Adipocyte (in vitro differentiated cells): ENCODE measurements at regions not wholly inside any gene's neighbourhood (a gene's known extent, or its start where the extent isn't known, plus 50 kb on each side); places are given as distances from the start of the nearest gene placed in this dataset.

Experiments used
- DNase-seq: peaks from one replicate; pipeline ENCODE4 v3.0.0-alpha.2; 2015; ENCODE audit warnings: low read depth
- H3K27me3 ChIP-seq: replicated peaks from 2 replicates; pipeline ENCODE4 v1.7.0; 2013; ENCODE audit warnings: mild to moderate bottlenecking, low read length, moderate library complexity; ENCODE audit not compliant: control insufficient read depth, insufficient read depth
- H3K36me3 ChIP-seq: 2 replicates; pipeline ENCODE4 v1.7.0; 2013; ENCODE audit warnings: low read length, mild to moderate bottlenecking, moderate library complexity; ENCODE audit not compliant: control insufficient read depth, insufficient read depth, severe bottlenecking
- H3K4me1 ChIP-seq: 2 replicates; pipeline ENCODE4 v1.7.0; 2013; ENCODE audit warnings: mild to moderate bottlenecking, low read length, moderate library complexity; ENCODE audit not compliant: control insufficient read depth, insufficient read depth
- H3K4me3 ChIP-seq: 2 replicates; pipeline ENCODE4 v1.7.0; 2013; ENCODE audit warnings: mild to moderate bottlenecking, low read length, moderate library complexity
- H3K9ac ChIP-seq: 2 replicates; pipeline ENCODE4 v1.7.0; 2013; ENCODE audit warnings: mild to moderate bottlenecking, low read length, moderate library complexity
- H3K9me3 ChIP-seq: 2 replicates; pipeline ENCODE4 v1.7.0; 2013; ENCODE audit warnings: mild to moderate bottlenecking, low read length, moderate library complexity; ENCODE audit not compliant: control insufficient read depth

- no peaks in the 10 kb centered on the region for H3K27me3 ChIP-seq
- H3K36me3 ChIP-seq: no peaks in the 10 kb centered on the region
- H3K9ac ChIP-seq: no peak overlapping the region
- no peaks in the 10 kb centered on the region for H3K9me3 ChIP-seq
- H3K4me3 ChIP-seq: no peak overlapping the region
- no peak for DNase-seq
- H3K4me1 ChIP-seq: peaks cover 29% of the 10 kb centered on the region
Observed at GRCh38 chr2:64727013-64727767, 73.5 kb upstream of the SERTAD2 start.

- Histone ChIP-seq H3K4me3 (no peak overlapping the region), H3K36me3 (no peaks in the 10 kb centered on the region), H3K9me3 (no peaks in the 10 kb centered on the region), H3K9ac (no peak overlapping the region), H3K4me1 (peaks cover 26% of the 10 kb centered on the region), H3K27me3 (no peaks in the 10 kb centered on the region)
- no peak for DNase-seq
Observed at GRCh38 chr2:64727843-64728463, 74.2 kb upstream of the SERTAD2 start.

- no peaks in the 10 kb centered on the region for H3K27me3 ChIP-seq
Observed at GRCh38 chr2:64730551-64731262, 77.0 kb upstream of the SERTAD2 start.

GRCh38 chr2:64731263-64731643 lies 77.5 kb upstream of the SERTAD2 start:
- Histone ChIP-seq H3K9me3 (no peaks in the 10 kb centered on the region), H3K4me3 (peak overlapping the region; percentile 88), H3K27me3 (no peaks in the 10 kb centered on the region), H3K36me3 (no peaks in the 10 kb centered on the region), H3K4me1 (peaks cover 26% of the 10 kb centered on the region), H3K9ac (peak overlapping the region; percentile 90)
- DNase-seq: no peak

More at GRCh38 chr2:64730551-64731262, 77.0 kb upstream of the SERTAD2 start:
- Histone ChIP-seq H3K36me3 (no peaks in the 10 kb centered on the region), H3K4me3 (peak overlapping the region; percentile 88), H3K9me3 (no peaks in the 10 kb centered on the region), H3K4me1 (peaks cover 26% of the 10 kb centered on the region), H3K9ac (peak overlapping the region; percentile 90)
- peak; percentile 77 for DNase-seq

- peak overlapping the region; percentile 90 for H3K9ac ChIP-seq
- no peaks in the 10 kb centered on the region for H3K9me3 ChIP-seq
- H3K4me1 ChIP-seq: peaks cover 26% of the 10 kb centered on the region
- H3K4me3 ChIP-seq: peak overlapping the region; percentile 88
- no peak for DNase-seq
- no peaks in the 10 kb centered on the region for H3K36me3 ChIP-seq
- H3K27me3 ChIP-seq: no peaks in the 10 kb centered on the region
Observed at GRCh38 chr2:64731746-64732145, 78.0 kb upstream of the SERTAD2 start.

- no peaks in the 10 kb centered on the region for H3K36me3 ChIP-seq
- no peak overlapping the region for H3K4me3 ChIP-seq
- no peaks in the 10 kb centered on the region for H3K9me3 ChIP-seq
- H3K27me3 ChIP-seq: no peaks in the 10 kb centered on the region
- no peak overlapping the region for H3K9ac ChIP-seq
- no peak for DNase-seq
- peaks cover 26% of the 10 kb centered on the region for H3K4me1 ChIP-seq
Observed at GRCh38 chr2:64732146-64732545, 78.4 kb upstream of the SERTAD2 start.

- peaks cover 19% of the 10 kb centered on the region for H3K4me1 ChIP-seq
- no peak overlapping the region for H3K9ac ChIP-seq
- no peak for DNase-seq
- H3K36me3 ChIP-seq: no peaks in the 10 kb centered on the region
- H3K4me3 ChIP-seq: no peak overlapping the region
- no peaks in the 10 kb centered on the region for H3K27me3 ChIP-seq
- H3K9me3 ChIP-seq: no peaks in the 10 kb centered on the region
Observed at GRCh38 chr2:64735504-64735903, 81.8 kb upstream of the SERTAD2 start.

- Histone ChIP-seq H3K36me3 (no peaks in the 10 kb centered on the region), H3K4me3 (no peak overlapping the region), H3K4me1 (peaks cover 7% of the 10 kb centered on the region), H3K9me3 (no peaks in the 10 kb centered on the region), H3K9ac (no peak overlapping the region), H3K27me3 (no peaks in the 10 kb centered on the region)
- DNase-seq: peak; percentile 17
Observed at GRCh38 chr2:64737547-64737946, 83.8 kb upstream of the SERTAD2 start.

- no peaks in the 10 kb centered on the region for H3K9me3 ChIP-seq
- peaks cover 11% of the 10 kb centered on the region for H3K4me1 ChIP-seq
- no peaks in the 10 kb centered on the region for H3K36me3 ChIP-seq
- no peak for DNase-seq
- no peak overlapping the region for H3K4me3 ChIP-seq
- no peak overlapping the region for H3K9ac ChIP-seq
- no peaks in the 10 kb centered on the region for H3K27me3 ChIP-seq
Observed at GRCh38 chr2:64738026-64738425, 84.3 kb upstream of the SERTAD2 start.

- H3K9me3 ChIP-seq: no peaks in the 10 kb centered on the region
- no peaks in the 10 kb centered on the region for H3K27me3 ChIP-seq
- H3K36me3 ChIP-seq: no peaks in the 10 kb centered on the region
- H3K4me1 ChIP-seq: peaks cover 35% of the 10 kb centered on the region
- peak; percentile 76 for DNase-seq
- H3K9ac ChIP-seq: no peak overlapping the region
- H3K4me3 ChIP-seq: no peak overlapping the region
Observed at GRCh38 chr2:64742678-64743077, 89.0 kb upstream of the SERTAD2 start.

GRCh38 chr2:64743739-64744330 lies 90.1 kb upstream of the SERTAD2 start:
- Histone ChIP-seq H3K9ac (no peak overlapping the region), H3K27me3 (no peaks in the 10 kb centered on the region), H3K9me3 (no peaks in the 10 kb centered on the region), H3K4me3 (no peak overlapping the region), H3K4me1 (peaks cover 45% of the 10 kb centered on the region), H3K36me3 (no peaks in the 10 kb centered on the region)
- no peak for DNase-seq
